ENCODE measurements at regions not wholly inside any gene's neighbourhood (a gene's known extent, or its start where the extent isn't known, plus 50 kb on each side); places are given as distances from the start of the nearest gene placed in this dataset.
"Not testable (repeated sequence)": the region's sequence is repeated elsewhere in the genome, so short reads cannot be mapped to it uniquely, and the experiment has no call there.

DNA sequence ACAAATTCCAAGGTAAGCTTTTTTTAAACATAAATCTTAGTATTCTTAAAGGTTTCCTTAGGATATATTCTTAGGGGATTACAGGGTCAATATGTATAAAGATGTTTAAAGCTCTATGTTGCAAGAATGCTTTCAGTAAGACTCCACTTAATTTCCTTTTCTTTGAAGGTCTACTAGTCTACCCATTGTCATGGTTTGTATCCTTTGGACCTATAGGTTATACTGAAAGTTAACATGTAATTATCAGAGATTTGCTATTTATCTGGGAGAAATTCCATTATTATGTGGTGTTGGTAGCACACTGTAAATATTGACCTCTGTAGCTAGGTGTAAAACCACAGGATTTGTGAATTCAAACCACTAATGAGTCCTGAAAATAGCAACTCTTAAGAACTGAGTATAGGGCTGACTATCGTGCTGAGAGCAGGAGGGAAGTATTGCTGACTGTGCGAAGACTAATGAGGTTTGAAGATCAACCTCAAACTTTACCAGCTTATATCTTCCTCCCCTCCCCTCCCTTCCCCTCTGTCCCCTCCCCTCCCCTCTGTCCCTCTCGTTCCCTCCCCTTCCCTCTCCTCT lies 85.6 kb downstream of the GADD45G start:
- H3K4me3 ChIP-seq (ENCODE audit: low read depth, low read length): no peak overlapping the region
- peak; percentile 78 for DNase-seq (ENCODE audit: low read depth)
- TF ChIP-seq, protein P1, sequence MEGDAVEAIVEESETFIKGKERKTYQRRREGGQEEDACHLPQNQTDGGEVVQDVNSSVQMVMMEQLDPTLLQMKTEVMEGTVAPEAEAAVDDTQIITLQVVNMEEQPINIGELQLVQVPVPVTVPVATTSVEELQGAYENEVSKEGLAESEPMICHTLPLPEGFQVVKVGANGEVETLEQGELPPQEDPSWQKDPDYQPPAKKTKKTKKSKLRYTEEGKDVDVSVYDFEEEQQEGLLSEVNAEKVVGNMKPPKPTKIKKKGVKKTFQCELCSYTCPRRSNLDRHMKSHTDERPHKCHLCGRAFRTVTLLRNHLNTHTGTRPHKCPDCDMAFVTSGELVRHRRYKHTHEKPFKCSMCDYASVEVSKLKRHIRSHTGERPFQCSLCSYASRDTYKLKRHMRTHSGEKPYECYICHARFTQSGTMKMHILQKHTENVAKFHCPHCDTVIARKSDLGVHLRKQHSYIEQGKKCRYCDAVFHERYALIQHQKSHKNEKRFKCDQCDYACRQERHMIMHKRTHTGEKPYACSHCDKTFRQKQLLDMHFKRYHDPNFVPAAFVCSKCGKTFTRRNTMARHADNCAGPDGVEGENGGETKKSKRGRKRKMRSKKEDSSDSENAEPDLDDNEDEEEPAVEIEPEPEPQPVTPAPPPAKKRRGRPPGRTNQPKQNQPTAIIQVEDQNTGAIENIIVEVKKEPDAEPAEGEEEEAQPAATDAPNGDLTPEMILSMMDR (IDR thresholded peaks at IDR 0.05; ENCODE audit: insufficient read depth, low read depth, low read length, missing control alignments): no peak

DNA sequence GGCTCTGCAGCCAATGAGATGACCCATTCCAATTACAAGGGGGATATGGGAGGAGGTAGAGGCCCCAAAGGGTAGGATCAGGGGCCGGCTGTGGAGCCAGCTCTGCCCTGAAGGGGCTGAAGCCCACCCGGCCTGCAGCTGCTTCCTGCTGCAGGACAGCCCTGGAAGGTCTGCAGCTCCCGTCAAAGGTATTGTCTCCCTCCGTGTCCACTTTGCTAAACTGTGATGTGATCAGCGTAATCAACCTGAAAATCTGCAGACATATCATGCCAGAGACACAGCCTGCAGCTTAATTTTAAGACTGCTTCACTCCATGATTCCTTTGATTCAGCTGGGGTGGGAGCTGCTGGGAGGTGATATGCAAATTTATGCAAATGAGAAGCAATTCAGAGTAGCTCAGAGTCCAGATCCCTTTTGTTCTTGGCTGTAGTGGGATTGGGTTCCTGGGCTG lies 90.7 kb downstream of the GADD45G start:
- TF ChIP-seq, protein P1 (IDR thresholded peaks at IDR 0.05; ENCODE audit: insufficient read depth, low read depth, low read length, missing control alignments): no peak
- H3K4me3 ChIP-seq (ENCODE audit: low read depth, low read length): no peak overlapping the region
- DNase-seq (ENCODE audit: low read depth): no peak

DNA sequence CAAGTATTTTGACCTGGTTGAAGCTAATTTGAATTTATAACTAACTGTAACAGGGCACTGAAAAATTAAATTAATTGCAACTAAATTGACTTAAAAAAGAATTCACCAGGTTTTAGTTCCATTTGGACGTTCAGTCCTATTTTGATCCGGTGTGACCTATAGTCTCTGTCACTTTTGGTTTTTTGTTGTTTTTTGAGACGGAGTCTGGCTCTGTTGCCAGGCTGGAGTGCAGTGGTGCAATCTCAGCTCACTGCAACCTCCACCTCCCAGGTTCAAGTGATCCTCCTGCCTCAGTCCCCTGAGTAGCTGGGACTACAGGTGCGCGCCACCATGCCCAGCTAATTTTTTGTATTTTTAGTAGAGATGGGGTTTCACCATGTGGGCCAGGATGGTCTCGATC lies 91.2 kb downstream of the GADD45G start:
- not testable (repeated sequence) for H3K4me3 ChIP-seq (ENCODE audit: low read depth, low read length)

DNA sequence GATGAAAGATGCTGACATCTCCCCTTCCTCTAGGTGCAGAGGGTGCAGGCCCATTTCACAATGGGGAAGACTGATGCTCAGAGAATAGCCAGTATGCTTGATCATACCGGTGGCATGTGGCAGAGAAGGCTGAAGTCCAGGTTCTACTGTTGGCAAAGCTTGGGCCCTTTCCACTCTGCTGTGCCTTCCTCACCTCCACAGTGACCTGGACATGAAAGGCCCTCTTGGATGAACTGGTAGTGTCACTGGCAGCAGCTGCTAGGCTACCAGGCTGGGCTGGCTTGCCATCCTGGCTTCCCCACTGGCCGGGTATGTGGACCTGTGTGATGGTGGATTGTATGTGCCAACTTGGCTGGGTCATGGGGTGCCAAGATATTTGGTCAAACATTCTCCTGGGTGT lies 92.0 kb downstream of the GADD45G start:
- DNase-seq (ENCODE audit: low read depth): no peak
- TF ChIP-seq, protein P1 (IDR thresholded peaks at IDR 0.05; ENCODE audit: insufficient read depth, low read depth, low read length, missing control alignments): no peak
- H3K4me3 ChIP-seq (ENCODE audit: low read depth, low read length): no peak overlapping the region

More for the DNA sequence above, 91.2 kb downstream of the GADD45G start:
- DNase-seq (ENCODE audit: low read depth): not testable (repeated sequence)

DNA sequence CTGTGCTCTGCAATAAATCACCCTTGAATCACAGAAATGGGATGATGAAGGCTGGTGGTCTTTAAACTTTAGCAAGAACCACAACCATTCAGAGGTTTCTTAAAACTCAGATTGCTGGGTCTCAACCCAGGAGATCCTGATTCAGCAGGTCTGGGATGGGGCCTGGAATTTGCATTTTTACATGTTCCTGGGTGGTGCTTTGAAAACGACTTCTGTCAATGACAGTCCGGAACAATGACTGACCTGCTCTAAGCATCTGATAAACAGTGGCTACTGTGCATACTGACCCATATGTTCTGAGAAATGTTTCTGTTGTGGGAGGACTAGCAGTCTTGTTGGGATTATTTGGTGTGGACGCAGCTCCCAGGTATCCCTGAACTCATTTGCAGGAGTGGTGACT lies 92.7 kb downstream of the GADD45G start:
- H3K4me3 ChIP-seq (ENCODE audit: low read depth, low read length): no peak overlapping the region
- TF ChIP-seq, protein P1 (IDR thresholded peaks at IDR 0.05; ENCODE audit: insufficient read depth, low read depth, low read length, missing control alignments): no peak
- no peak for DNase-seq (ENCODE audit: low read depth)

DNA sequence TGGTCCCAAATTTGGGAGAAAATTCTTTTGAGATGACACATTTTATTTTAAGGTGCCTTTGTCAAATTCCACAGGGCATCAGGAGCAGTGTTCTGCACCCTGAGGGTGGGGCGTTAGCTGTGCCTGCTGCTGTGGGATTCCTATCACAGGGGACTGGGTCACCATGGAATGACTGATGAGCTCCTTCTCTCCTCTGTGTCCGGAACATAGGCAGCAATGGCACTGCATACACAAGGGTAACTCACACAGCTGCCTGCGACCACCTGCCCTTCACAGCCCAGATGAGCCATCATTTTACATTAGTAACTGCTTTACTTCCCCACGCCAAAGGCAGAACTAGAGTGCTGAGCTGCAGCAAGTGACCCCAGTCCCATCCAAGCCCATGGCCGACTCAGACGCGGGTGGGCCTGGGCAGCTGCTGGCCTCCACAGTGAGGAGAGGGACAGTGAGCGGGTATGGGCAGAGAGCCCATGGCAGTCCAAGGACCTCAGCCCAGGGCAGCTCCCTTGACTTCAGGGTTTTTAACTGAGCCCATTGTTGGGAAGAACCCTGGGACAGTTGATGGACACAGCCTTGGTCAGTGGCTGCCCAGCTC lies 93.7 kb downstream of the GADD45G start:
- DNase-seq (ENCODE audit: low read depth): no peak
- H3K4me3 ChIP-seq (ENCODE audit: low read depth, low read length): no peak overlapping the region
- TF ChIP-seq, protein P1 (IDR thresholded peaks at IDR 0.05; ENCODE audit: insufficient read depth, low read depth, low read length, missing control alignments): no peak

DNA sequence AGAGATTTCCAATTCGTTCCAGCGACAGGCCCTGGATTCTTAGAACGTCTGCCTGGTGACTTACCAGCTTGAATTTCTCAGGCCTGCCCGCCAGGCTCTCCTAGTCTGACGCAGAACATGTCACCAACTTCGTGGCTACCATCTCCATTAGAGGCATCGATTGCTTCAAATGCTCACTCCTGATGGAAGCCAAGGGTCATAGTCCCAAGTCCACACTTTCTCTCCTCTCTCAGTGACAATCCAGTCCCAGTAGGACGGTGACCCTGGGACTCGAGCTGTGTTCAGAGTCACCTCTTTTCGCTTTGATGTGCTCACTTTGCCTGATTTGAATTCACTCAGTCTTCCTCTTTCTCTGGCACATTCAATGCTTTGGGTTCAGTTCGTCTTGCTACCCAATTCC lies 94.8 kb downstream of the GADD45G start:
- TF ChIP-seq, protein P1 (IDR thresholded peaks at IDR 0.05; ENCODE audit: insufficient read depth, low read depth, low read length, missing control alignments): no peak
- no peak overlapping the region for H3K4me3 ChIP-seq (ENCODE audit: low read depth, low read length)
- no peak for DNase-seq (ENCODE audit: low read depth)

All from GM12865 (cell line).